ENCODE measurements at regions not wholly inside any gene's neighbourhood (a gene's known extent, or its start where the extent isn't known, plus 50 kb on each side); places are given as distances from the start of the nearest gene placed in this dataset.

DNA sequence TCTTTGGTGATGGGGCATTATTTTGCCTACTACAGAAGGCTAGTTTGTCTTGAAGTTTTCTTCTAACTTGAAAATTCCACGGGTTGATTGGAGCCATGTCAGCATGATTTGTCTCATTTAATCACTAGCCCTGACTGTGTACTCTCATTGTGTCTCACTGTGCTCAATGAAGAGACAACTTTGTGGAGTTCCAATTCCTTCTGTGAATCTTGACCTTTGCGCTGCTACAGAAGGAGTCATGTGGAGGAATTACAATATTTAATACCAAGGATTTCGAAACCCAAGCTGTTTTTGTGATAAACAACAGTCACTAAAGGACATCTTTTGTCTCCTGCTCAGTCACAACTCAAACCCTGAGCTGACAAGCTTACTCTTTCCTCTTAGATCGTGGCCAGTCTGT, 98.6 kb upstream of the ACTBL2 start:
- no peak for DNase-seq (ENCODE audit: low spot score)
- TF ChIP-seq, protein P1, sequence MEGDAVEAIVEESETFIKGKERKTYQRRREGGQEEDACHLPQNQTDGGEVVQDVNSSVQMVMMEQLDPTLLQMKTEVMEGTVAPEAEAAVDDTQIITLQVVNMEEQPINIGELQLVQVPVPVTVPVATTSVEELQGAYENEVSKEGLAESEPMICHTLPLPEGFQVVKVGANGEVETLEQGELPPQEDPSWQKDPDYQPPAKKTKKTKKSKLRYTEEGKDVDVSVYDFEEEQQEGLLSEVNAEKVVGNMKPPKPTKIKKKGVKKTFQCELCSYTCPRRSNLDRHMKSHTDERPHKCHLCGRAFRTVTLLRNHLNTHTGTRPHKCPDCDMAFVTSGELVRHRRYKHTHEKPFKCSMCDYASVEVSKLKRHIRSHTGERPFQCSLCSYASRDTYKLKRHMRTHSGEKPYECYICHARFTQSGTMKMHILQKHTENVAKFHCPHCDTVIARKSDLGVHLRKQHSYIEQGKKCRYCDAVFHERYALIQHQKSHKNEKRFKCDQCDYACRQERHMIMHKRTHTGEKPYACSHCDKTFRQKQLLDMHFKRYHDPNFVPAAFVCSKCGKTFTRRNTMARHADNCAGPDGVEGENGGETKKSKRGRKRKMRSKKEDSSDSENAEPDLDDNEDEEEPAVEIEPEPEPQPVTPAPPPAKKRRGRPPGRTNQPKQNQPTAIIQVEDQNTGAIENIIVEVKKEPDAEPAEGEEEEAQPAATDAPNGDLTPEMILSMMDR (IDR thresholded peaks at IDR 0.05; ENCODE audit: extremely low read depth, missing control alignments) = no peak

GRCh38 chr5:57577432-57578175, 95.0 kb upstream of the ACTBL2 start:
- DNase-seq (ENCODE audit: low spot score) = no peak
- TF ChIP-seq, protein P1 (IDR thresholded peaks at IDR 0.05; ENCODE audit: extremely low read depth, missing control alignments) = no peak

DNA sequence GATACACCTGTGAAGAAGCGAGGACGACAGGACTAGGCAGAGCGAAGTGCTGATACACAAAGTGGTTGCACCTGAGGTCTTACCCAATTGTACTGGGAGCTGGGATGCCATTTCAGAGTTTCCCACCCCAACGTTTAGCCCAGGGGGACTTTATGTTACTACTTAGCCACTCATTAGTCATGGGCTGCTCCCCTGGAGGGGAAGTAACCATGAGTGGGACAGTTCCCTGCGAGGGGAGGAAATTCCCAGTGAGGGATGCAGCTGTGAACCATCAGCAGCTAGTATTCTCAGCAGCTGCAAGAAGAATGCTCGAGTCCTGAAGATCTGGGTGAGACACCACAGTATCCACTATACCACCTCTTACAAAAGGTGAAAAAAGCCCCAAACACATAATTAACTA, 93.7 kb upstream of the ACTBL2 start:
- no peak for DNase-seq (ENCODE audit: low spot score)
- TF ChIP-seq, protein P1 (IDR thresholded peaks at IDR 0.05; ENCODE audit: extremely low read depth, missing control alignments) = no peak

DNA sequence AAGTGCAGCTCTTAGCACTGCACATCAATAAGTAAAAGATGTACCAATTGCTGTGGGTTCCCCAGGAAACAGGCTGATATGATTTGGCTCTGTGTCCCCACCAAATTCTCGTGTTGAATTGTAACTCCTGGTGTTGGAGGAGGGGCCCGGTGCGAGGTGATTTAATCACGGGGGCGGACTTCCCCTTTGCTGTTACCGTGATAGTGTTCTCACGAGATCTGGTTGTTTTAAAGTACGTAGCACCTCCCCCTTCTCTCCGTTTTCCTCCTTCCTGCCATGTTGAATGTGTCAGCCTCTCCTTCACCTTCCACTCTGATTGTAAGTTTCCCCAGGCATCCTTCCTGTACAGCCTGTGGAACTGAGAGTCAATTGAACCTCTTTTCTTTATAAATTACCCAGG, 93.2 kb upstream of the ACTBL2 start:
- no peak for DNase-seq (ENCODE audit: low spot score)
- TF ChIP-seq, protein P1 (IDR thresholded peaks at IDR 0.05; ENCODE audit: extremely low read depth, missing control alignments) = no peak

DNA sequence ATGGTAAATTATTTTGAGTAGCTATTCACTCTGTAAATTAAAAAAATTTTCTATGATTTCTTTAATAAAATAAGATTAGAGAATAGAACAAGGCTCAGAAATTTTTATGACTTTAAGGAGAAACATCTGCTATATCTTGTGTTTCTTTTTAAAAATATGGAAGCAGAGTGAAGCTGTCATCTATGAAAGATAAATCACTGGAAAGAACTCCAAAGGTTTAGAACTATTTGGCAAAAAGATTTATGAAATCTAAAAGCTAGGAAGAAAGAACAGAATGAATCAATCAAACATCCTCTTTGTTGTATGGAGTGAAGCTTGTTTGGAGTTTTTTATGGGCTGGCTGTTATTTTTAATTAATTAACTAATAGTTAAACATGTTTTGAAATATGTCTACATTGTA, 89.8 kb upstream of the ACTBL2 start:
- DNase-seq (ENCODE audit: low spot score) = no peak
- TF ChIP-seq, protein P1 (IDR thresholded peaks at IDR 0.05; ENCODE audit: extremely low read depth, missing control alignments) = no peak

GRCh38 chr5:57569601-57570000, 87.0 kb upstream of the ACTBL2 start:
- DNase-seq (ENCODE audit: low spot score) = no peak
- TF ChIP-seq, protein P1 (IDR thresholded peaks at IDR 0.05; ENCODE audit: extremely low read depth, missing control alignments) = no peak

- TF ChIP-seq, protein P1 (IDR thresholded peaks at IDR 0.05; ENCODE audit: extremely low read depth, missing control alignments) = no peak
- DNase-seq (ENCODE audit: low spot score) = no peak
These were observed 85.5 kb upstream of the ACTBL2 start for GRCh38 chr5:57568136-57568535.

All from GM20000 (cell line).